Type B pancreatic cell (in vitro differentiated cells): ENCODE measurements at regions not wholly inside any gene's neighbourhood (a gene's known extent, or its start where the extent isn't known, plus 50 kb on each side); places are given as distances from the start of the nearest gene placed in this dataset.

ENCODE experiments used
- DNase-seq: peaks from one replicate; pipeline ENCODE4 v3.0.0; 2021; ENCODE audit warnings: mixed read lengths; ENCODE audit not compliant: unreplicated experiment; ENCODE audit errors: extremely low spot score
- H3K27ac Mint-ChIP-seq: 2 replicates; pipeline ENCODE4 v1.8.0; 2021; ENCODE audit warnings: mild to moderate bottlenecking, mixed read lengths
- H3K27me3 Mint-ChIP-seq: 2 replicates; pipeline ENCODE4 v1.8.0; 2021; ENCODE audit warnings: mixed read lengths
- H3K36me3 Mint-ChIP-seq: 2 replicates; pipeline ENCODE4 v1.8.0; 2021; ENCODE audit warnings: mixed read lengths
- H3K4me1 Mint-ChIP-seq: one replicate; pipeline ENCODE4 v1.8.0; 2021; ENCODE audit warnings: mixed read lengths; ENCODE audit not compliant: unreplicated experiment
- H3K4me3 Mint-ChIP-seq: 2 replicates; pipeline ENCODE4 v1.8.0; 2021; ENCODE audit warnings: mild to moderate bottlenecking, mixed read lengths
- H3K9me3 Mint-ChIP-seq: 2 replicates; pipeline ENCODE4 v1.8.0; 2021; ENCODE audit warnings: mixed read lengths
- CTCF ChIP-seq: fragments of 200-600 bp; sonication (generic); conservative IDR thresholded peaks from 2 replicates; pipeline ENCODE4 v1.5.0; 2021; ENCODE audit warnings: antibody characterized with exemption, mild to moderate bottlenecking

- DNase-seq: no peak
- Mint-ChIP-seq H3K9me3 (no peaks in the 10 kb centered on the region), H3K27me3 (peaks cover 4% of the 10 kb centered on the region), H3K4me3 (no peak overlapping the region), H3K36me3 (no peaks in the 10 kb centered on the region), H3K27ac (no peak overlapping the region), H3K4me1 (no peaks in the 10 kb centered on the region)
- no peak for TF ChIP-seq CTCF
Measured at GRCh38 chr18:78677483-78678317, 301.9 kb upstream of the SALL3 start.

GRCh38 chr18:78678318-78678695 lies 301.3 kb upstream of the SALL3 start:
- Mint-ChIP-seq H3K9me3 (no peaks in the 10 kb centered on the region), H3K4me1 (no peaks in the 10 kb centered on the region), H3K4me3 (no peak overlapping the region), H3K36me3 (no peaks in the 10 kb centered on the region), H3K27ac (no peak overlapping the region), H3K27me3 (peaks cover 4% of the 10 kb centered on the region)
- no peak for TF ChIP-seq CTCF
- DNase-seq: no peak

- TF ChIP-seq CTCF: no peak
- Mint-ChIP-seq H3K27me3 (peaks cover 4% of the 10 kb centered on the region), H3K4me3 (no peak overlapping the region), H3K9me3 (no peaks in the 10 kb centered on the region), H3K27ac (no peak overlapping the region), H3K4me1 (no peaks in the 10 kb centered on the region), H3K36me3 (no peaks in the 10 kb centered on the region)
- no peak for DNase-seq
Measured at GRCh38 chr18:78679031-78679430, 300.6 kb upstream of the SALL3 start.

- Mint-ChIP-seq H3K36me3 (no peaks in the 10 kb centered on the region), H3K4me1 (no peaks in the 10 kb centered on the region), H3K4me3 (no peak overlapping the region), H3K27me3 (peaks cover 4% of the 10 kb centered on the region), H3K27ac (no peak overlapping the region), H3K9me3 (no peaks in the 10 kb centered on the region)
- TF ChIP-seq CTCF: no peak
- no peak for DNase-seq
Measured at GRCh38 chr18:78679613-78680260, 299.9 kb upstream of the SALL3 start.

- Mint-ChIP-seq H3K27ac (no peak overlapping the region), H3K36me3 (no peaks in the 10 kb centered on the region), H3K27me3 (peaks cover 4% of the 10 kb centered on the region), H3K4me1 (no peaks in the 10 kb centered on the region), H3K4me3 (no peak overlapping the region), H3K9me3 (no peaks in the 10 kb centered on the region)
- no peak for DNase-seq
- no peak for TF ChIP-seq CTCF
Measured at GRCh38 chr18:78681396-78681795, 298.2 kb upstream of the SALL3 start.
